Endothelial cell of umbilical vein (primary cell): ENCODE measurements at regions not wholly inside any gene's neighbourhood (a gene's known extent, or its start where the extent isn't known, plus 50 kb on each side); places are given as distances from the start of the nearest gene placed in this dataset.
"Not testable (repeated sequence)": the region's sequence is repeated elsewhere in the genome, so short reads cannot be mapped to it uniquely, and the experiment has no call there.

Source experiments
- EZH2 ChIP-seq: IDR thresholded peaks from 2 replicates; pipeline ENCODE4 v1.6.1; 2012; ENCODE audit warnings: borderline replicate concordance, low read depth, mild to moderate bottlenecking, moderate library complexity, low read length, inconsistent platforms; ENCODE audit not compliant: severe bottlenecking
- FOS ChIP-seq: IDR thresholded peaks from 2 replicates; pipeline ENCODE4 v1.6.1; 2011; ENCODE audit warnings: mild to moderate bottlenecking, low read length, moderate library complexity, borderline replicate concordance; ENCODE audit not compliant: insufficient read depth
- GATA2 ChIP-seq: IDR thresholded peaks from 2 replicates; pipeline ENCODE4 v1.7.0; 2011; ENCODE audit warnings: low read depth, mild to moderate bottlenecking, moderate library complexity, mixed read lengths, low read length; ENCODE audit not compliant: insufficient read length, insufficient read depth
- JUN ChIP-seq: IDR thresholded peaks from 2 replicates; pipeline ENCODE4 v1.6.1; 2011; ENCODE audit warnings: borderline replicate concordance, low read depth; ENCODE audit not compliant: insufficient read length, insufficient read depth
- MAX ChIP-seq: IDR thresholded peaks from 2 replicates; pipeline ENCODE4 v1.6.1; 2011; ENCODE audit not compliant: insufficient read depth, insufficient read length
- MYC ChIP-seq: IDR thresholded peaks from one replicate; pipeline ENCODE4 v1.6.1; 2011; ENCODE audit warnings: mild to moderate bottlenecking, low read depth, low read length
- POLR2A ChIP-seq: IDR thresholded peaks from 2 replicates; pipeline ENCODE4 v1.6.1; 2012; ENCODE audit warnings: low read depth, mild to moderate bottlenecking, control low read depth, low read length
- POLR2AphosphoS5 ChIP-seq: IDR thresholded peaks from 2 replicates; pipeline ENCODE4 v1.6.1; 2012; ENCODE audit warnings: low read depth, mild to moderate bottlenecking, control low read depth, low read length, moderate library complexity; ENCODE audit not compliant: insufficient read depth
- TF ChIP-seq, protein P1 (sequence below), 2 donors: IDR thresholded peaks; 1 replicate in 1 of 2; 2 replicates in 1 of 2; pipeline ENCODE4 v1.5.1; 2011; ENCODE audit warnings: low read length in 2 of 2, mild to moderate bottlenecking in 2 of 2, moderate library complexity in 2 of 2, control low read depth in 1 of 2, inconsistent platforms in 1 of 2, low read depth in 1 of 2; ENCODE audit not compliant: insufficient read depth in 1 of 2; ENCODE audit errors: extremely low read depth in 1 of 2

GRCh38 chr11:93065074-93065674 is 95.7 kb downstream of the MTNR1B start:
- TF ChIP-seq, protein P1, sequence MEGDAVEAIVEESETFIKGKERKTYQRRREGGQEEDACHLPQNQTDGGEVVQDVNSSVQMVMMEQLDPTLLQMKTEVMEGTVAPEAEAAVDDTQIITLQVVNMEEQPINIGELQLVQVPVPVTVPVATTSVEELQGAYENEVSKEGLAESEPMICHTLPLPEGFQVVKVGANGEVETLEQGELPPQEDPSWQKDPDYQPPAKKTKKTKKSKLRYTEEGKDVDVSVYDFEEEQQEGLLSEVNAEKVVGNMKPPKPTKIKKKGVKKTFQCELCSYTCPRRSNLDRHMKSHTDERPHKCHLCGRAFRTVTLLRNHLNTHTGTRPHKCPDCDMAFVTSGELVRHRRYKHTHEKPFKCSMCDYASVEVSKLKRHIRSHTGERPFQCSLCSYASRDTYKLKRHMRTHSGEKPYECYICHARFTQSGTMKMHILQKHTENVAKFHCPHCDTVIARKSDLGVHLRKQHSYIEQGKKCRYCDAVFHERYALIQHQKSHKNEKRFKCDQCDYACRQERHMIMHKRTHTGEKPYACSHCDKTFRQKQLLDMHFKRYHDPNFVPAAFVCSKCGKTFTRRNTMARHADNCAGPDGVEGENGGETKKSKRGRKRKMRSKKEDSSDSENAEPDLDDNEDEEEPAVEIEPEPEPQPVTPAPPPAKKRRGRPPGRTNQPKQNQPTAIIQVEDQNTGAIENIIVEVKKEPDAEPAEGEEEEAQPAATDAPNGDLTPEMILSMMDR (IDR thresholded peaks at IDR 0.05; ENCODE audit: extremely low read depth in 1 of 2, insufficient read depth in 1 of 2, low read depth in 1 of 2, low read length in 2 of 2) = peak; percentile 5 to 31
- not testable (repeated sequence) for TF ChIP-seq EZH2, POLR2AphosphoS5, FOS, POLR2A, MAX, MYC, JUN, GATA2
